ENCODE measurements at regions not wholly inside any gene's neighbourhood (a gene's known extent, or its start where the extent isn't known, plus 50 kb on each side); places are given as distances from the start of the nearest gene placed in this dataset.

- no peak for DNase-seq (ENCODE audit: low read depth, low spot score)
These were observed 319.5 kb upstream of the CHAC2 start for GRCh38 chr2:53448086-53448485.

- no peak for DNase-seq (ENCODE audit: low read depth, low spot score)
These were observed 322.1 kb upstream of the CHAC2 start for GRCh38 chr2:53445383-53446070.

- no peak for DNase-seq (ENCODE audit: low read depth, low spot score)
These were observed 324.8 kb upstream of the CHAC2 start for GRCh38 chr2:53442783-53443182.

- no peak for DNase-seq (ENCODE audit: low read depth, low spot score)
These were observed 325.5 kb upstream of the CHAC2 start for GRCh38 chr2:53442093-53442492.

GRCh38 chr2:53438692-53439091 lies 328.9 kb upstream of the CHAC2 start:
- DNase-seq (ENCODE audit: low read depth, low spot score) = no peak

- DNase-seq (ENCODE audit: low read depth, low spot score) = no peak
These were observed 329.5 kb upstream of the CHAC2 start for GRCh38 chr2:53438100-53438499.

GRCh38 chr2:53437371-53437770 lies 330.2 kb upstream of the CHAC2 start:
- no peak for DNase-seq (ENCODE audit: low read depth, low spot score)

GRCh38 chr2:53436882-53437281 lies 330.7 kb upstream of the CHAC2 start:
- DNase-seq (ENCODE audit: low read depth, low spot score) = no peak

GRCh38 chr2:53435610-53436009 lies 332.0 kb upstream of the CHAC2 start:
- DNase-seq (ENCODE audit: low read depth, low spot score) = no peak

- DNase-seq (ENCODE audit: low read depth, low spot score) = no peak
These were observed 333.1 kb upstream of the CHAC2 start for GRCh38 chr2:53434466-53434865.

- no peak for DNase-seq (ENCODE audit: low read depth, low spot score)
These were observed 334.7 kb upstream of the CHAC2 start for GRCh38 chr2:53432936-53433335.

- no peak for DNase-seq (ENCODE audit: low read depth, low spot score)
These were observed 337.7 kb upstream of the CHAC2 start for GRCh38 chr2:53429901-53430300.

- no peak for DNase-seq (ENCODE audit: low read depth, low spot score)
These were observed 342.7 kb upstream of the CHAC2 start for GRCh38 chr2:53424902-53425301.

GRCh38 chr2:53423465-53423864 lies 344.1 kb upstream of the CHAC2 start:
- DNase-seq (ENCODE audit: low read depth, low spot score) = no peak

GRCh38 chr2:53422979-53423378 lies 344.6 kb upstream of the CHAC2 start:
- DNase-seq (ENCODE audit: low read depth, low spot score) = peak; percentile 6

- DNase-seq (ENCODE audit: low read depth, low spot score) = no peak
These were observed 350.2 kb upstream of the CHAC2 start for GRCh38 chr2:53417385-53417784.

- no peak for DNase-seq (ENCODE audit: low read depth, low spot score)
These were observed 360.1 kb upstream of the CHAC2 start for GRCh38 chr2:53407363-53408080.

GRCh38 chr2:53403792-53404413 lies 363.7 kb upstream of the CHAC2 start:
- DNase-seq (ENCODE audit: low read depth, low spot score) = no peak

- DNase-seq (ENCODE audit: low read depth, low spot score) = no peak
These were observed 370.5 kb upstream of the CHAC2 start for GRCh38 chr2:53397085-53397484.

GRCh38 chr2:53381271-53381670 lies 386.3 kb upstream of the CHAC2 start:
- DNase-seq (ENCODE audit: low read depth, low spot score) = no peak

GRCh38 chr2:53379547-53379946 lies 388.1 kb upstream of the CHAC2 start:
- no peak for DNase-seq (ENCODE audit: low read depth, low spot score)

GRCh38 chr2:53378791-53379190 lies 388.8 kb upstream of the CHAC2 start:
- DNase-seq (ENCODE audit: low read depth, low spot score) = no peak

GRCh38 chr2:53373126-53373525 lies 394.5 kb upstream of the CHAC2 start:
- no peak for DNase-seq (ENCODE audit: low read depth, low spot score)
